ENCODE measurements at regions not wholly inside any gene's neighbourhood (a gene's known extent, or its start where the extent isn't known, plus 50 kb on each side); places are given as distances from the start of the nearest gene placed in this dataset.
"Not testable (repeated sequence)": the region's sequence is repeated elsewhere in the genome, so short reads cannot be mapped to it uniquely, and the experiment has no call there.

DNA sequence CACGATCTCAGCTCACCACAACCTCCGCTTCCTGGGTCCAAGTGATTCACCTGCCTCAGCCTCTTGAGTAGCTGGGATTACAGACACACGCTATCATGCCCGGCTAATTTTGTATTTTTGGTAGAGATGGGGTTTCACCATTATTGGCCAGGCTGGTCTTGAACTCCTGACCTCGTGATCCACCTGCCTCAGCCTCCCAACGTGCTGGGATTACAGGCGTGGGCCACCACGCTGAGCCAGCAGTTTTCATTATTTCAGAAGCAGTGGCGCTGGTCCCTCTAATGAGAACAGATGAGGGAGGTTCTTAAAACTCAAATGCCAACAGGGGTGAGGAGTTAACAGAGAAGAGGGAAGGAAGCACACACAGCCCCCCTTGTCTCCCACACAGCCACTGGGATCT lies 98.7 kb downstream of the PTPRS start:
- not testable (repeated sequence) for TF ChIP-seq POLR2AphosphoS5 (IDR thresholded peaks at IDR 0.05; ENCODE audit: low read depth, low read length); TEAD4 (IDR thresholded peaks at IDR 0.05; ENCODE audit: low read depth, low read length); POLR2A (IDR thresholded peaks at IDR 0.05; ENCODE audit: control extremely low read depth in 1 of 2, low read depth in 2 of 2, low read length in 2 of 2); SUZ12 (IDR thresholded peaks at IDR 0.05; ENCODE audit: low read length); SIX5 (IDR thresholded peaks at IDR 0.05; ENCODE audit: low read depth, low read length); HDAC2 (IDR thresholded peaks at IDR 0.05; ENCODE audit: borderline replicate concordance in 1 of 2, low read depth in 2 of 2, low read length in 2 of 2); RFX5 (IDR thresholded peaks at IDR 0.05; ENCODE audit: borderline replicate concordance, low read depth, low read length)
- TF ChIP-seq, protein P1, sequence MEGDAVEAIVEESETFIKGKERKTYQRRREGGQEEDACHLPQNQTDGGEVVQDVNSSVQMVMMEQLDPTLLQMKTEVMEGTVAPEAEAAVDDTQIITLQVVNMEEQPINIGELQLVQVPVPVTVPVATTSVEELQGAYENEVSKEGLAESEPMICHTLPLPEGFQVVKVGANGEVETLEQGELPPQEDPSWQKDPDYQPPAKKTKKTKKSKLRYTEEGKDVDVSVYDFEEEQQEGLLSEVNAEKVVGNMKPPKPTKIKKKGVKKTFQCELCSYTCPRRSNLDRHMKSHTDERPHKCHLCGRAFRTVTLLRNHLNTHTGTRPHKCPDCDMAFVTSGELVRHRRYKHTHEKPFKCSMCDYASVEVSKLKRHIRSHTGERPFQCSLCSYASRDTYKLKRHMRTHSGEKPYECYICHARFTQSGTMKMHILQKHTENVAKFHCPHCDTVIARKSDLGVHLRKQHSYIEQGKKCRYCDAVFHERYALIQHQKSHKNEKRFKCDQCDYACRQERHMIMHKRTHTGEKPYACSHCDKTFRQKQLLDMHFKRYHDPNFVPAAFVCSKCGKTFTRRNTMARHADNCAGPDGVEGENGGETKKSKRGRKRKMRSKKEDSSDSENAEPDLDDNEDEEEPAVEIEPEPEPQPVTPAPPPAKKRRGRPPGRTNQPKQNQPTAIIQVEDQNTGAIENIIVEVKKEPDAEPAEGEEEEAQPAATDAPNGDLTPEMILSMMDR (IDR thresholded peaks at IDR 0.05; ENCODE audit: control extremely low read depth in 1 of 3, insufficient read depth in 1 of 3, low read depth in 1 of 3, low read length in 3 of 3): not testable (repeated sequence)

Data from H1 (cell line).